IMR-90 (cell line): ENCODE measurements at regions not wholly inside any gene's neighbourhood (a gene's known extent, or its start where the extent isn't known, plus 50 kb on each side); places are given as distances from the start of the nearest gene placed in this dataset.

Source experiments
- ATAC-seq: fragments of 200-7000 bp; cut with Tn5 transposase; 2 replicates; pipeline ENCODE4 v1.9.1; 2020; ENCODE audit warnings: low read depth, mild to moderate bottlenecking, moderate library complexity
- BruUV-seq: library from RNA; stranded (reverse); fragments of 400-500 nt; replicated peaks from 2 replicates; lab custom pipeline; 2021; lab: Mats Ljungman, UMichigan
- CTCF ChIA-PET: fragments of 300-600 bp; formaldehyde crosslinking; extraction: SDS; loops from one replicate; lab custom pipeline; 2021; ENCODE audit warnings: antibody characterized with exemption; lab: Yijun Ruan, JAX
- POLR2A ChIA-PET: fragments of 300-600 bp; sonication (Branson Sonifier 250); formaldehyde crosslinking; loops from one replicate; lab custom pipeline; 2022; ENCODE audit warnings: antibody characterized with exemption; ENCODE audit not compliant: unreplicated experiment; lab: Charles Lee
- DNase-seq: peaks from one replicate; pipeline ENCODE4 v3.0.0; 2013
- H2AFZ ChIP-seq: replicated peaks from 2 replicates; pipeline ENCODE3; 2013; ENCODE audit warnings: low read length, mild to moderate bottlenecking; ENCODE audit not compliant: poor library complexity
- H2AK5ac ChIP-seq: 2 replicates; pipeline ENCODE4 v1.6.1; 2013; ENCODE audit warnings: low read depth, low read length, inconsistent platforms
- H2AK9ac ChIP-seq: replicated peaks from 2 replicates; pipeline ENCODE3; 2013; ENCODE audit warnings: mild to moderate bottlenecking, low read depth, low read length, moderate library complexity; ENCODE audit not compliant: poor library complexity
- H2BK120ac ChIP-seq: 2 replicates; pipeline ENCODE4 v1.6.1; 2013; ENCODE audit warnings: low read depth, low read length, inconsistent platforms
- H2BK15ac ChIP-seq: 3 replicates; pipeline ENCODE4 v1.6.1; 2013; ENCODE audit warnings: low read depth, low read length, inconsistent platforms
- H2BK20ac ChIP-seq: 2 replicates; pipeline ENCODE4 v1.6.1; 2013; ENCODE audit warnings: low read depth, mild to moderate bottlenecking, inconsistent platforms, low read length, moderate library complexity
- H2BK5ac ChIP-seq: 2 replicates; pipeline ENCODE4 v1.6.1; 2013; ENCODE audit warnings: mild to moderate bottlenecking, low read depth, low read length, inconsistent platforms; ENCODE audit not compliant: poor library complexity, severe bottlenecking
- H3K14ac ChIP-seq: replicated peaks from 2 replicates; pipeline ENCODE4 v1.6.1; 2013; ENCODE audit warnings: low read depth, low read length, inconsistent platforms
- H3K18ac ChIP-seq: 2 replicates; pipeline ENCODE4 v1.6.1; 2013; ENCODE audit warnings: low read depth, low read length, control low read depth
- H3K23ac ChIP-seq: 2 replicates; pipeline ENCODE4 v1.6.1; 2013; ENCODE audit warnings: low read depth, low read length, inconsistent platforms
- H3K27ac ChIP-seq: 2 replicates; pipeline ENCODE4 v1.5.1; 2013; ENCODE audit warnings: mild to moderate bottlenecking, control low read depth, low read length; ENCODE audit not compliant: insufficient read depth
- H3K27me3 ChIP-seq: 2 replicates; pipeline ENCODE4 v1.6.1; 2013; ENCODE audit warnings: low read length; ENCODE audit not compliant: control insufficient read depth, insufficient read depth
- H3K36me3 ChIP-seq: 2 replicates; pipeline ENCODE4 v1.6.1; 2013; ENCODE audit warnings: low read length, mixed read lengths; ENCODE audit not compliant: control insufficient read depth, insufficient read depth
- H3K4ac ChIP-seq: 2 replicates; pipeline ENCODE4 v1.6.1; 2013; ENCODE audit warnings: low read depth, low read length, inconsistent platforms
- H3K4me1 ChIP-seq: 2 replicates; pipeline ENCODE4 v1.6.1; 2013; ENCODE audit warnings: low read length, mixed read lengths; ENCODE audit not compliant: control insufficient read depth, insufficient read depth
- H3K4me2 ChIP-seq: 2 replicates; pipeline ENCODE4 v1.6.1; 2013; ENCODE audit warnings: low read depth, mild to moderate bottlenecking, control low read depth, low read length, moderate library complexity
- H3K4me3 ChIP-seq: 2 replicates; pipeline ENCODE4 v1.5.1; 2013; ENCODE audit warnings: low read depth, mild to moderate bottlenecking, control low read depth, low read length, moderate library complexity; ENCODE audit not compliant: insufficient read depth
- H3K56ac ChIP-seq: 2 replicates; pipeline ENCODE4 v1.6.1; 2013; ENCODE audit warnings: low read length, inconsistent platforms; ENCODE audit not compliant: insufficient read depth; ENCODE audit errors: extremely low read depth
- H3K79me1 ChIP-seq, 2 experiments: 2 replicates each; pipeline ENCODE4 v1.6.1; 2013; ENCODE audit warnings: low read length in 2 of 2, inconsistent platforms in 1 of 2, low read depth in 1 of 2
- H3K9ac ChIP-seq: 2 replicates; pipeline ENCODE4 v1.6.1; 2013; ENCODE audit warnings: low read depth, low read length, control low read depth
- H3K9me1 ChIP-seq: 2 replicates; pipeline ENCODE4 v1.6.1; 2013; ENCODE audit warnings: low read length, inconsistent platforms; ENCODE audit not compliant: insufficient read depth
- H3K9me3 ChIP-seq: 2 replicates; pipeline ENCODE4 v1.6.1; 2013; ENCODE audit warnings: low read length; ENCODE audit not compliant: control insufficient read depth, insufficient read depth
- H4K20me1 ChIP-seq: 2 replicates; pipeline ENCODE4 v1.6.1; 2013; ENCODE audit warnings: low read length, inconsistent platforms; ENCODE audit not compliant: insufficient read depth
- H4K5ac ChIP-seq: 2 replicates; pipeline ENCODE4 v1.6.1; 2013; ENCODE audit warnings: mild to moderate bottlenecking, low read depth, low read length, control low read depth
- H4K8ac ChIP-seq, 2 experiments: 2 replicates each; pipeline ENCODE4 v1.6.1; 2013; ENCODE audit warnings: low read depth in 2 of 2, low read length in 2 of 2, control low read depth in 1 of 2, inconsistent platforms in 1 of 2
- H4K91ac ChIP-seq: 2 replicates; pipeline ENCODE4 v1.6.1; 2013; ENCODE audit warnings: low read depth, low read length, inconsistent platforms; ENCODE audit not compliant: insufficient read depth
- RCOR1 ChIP-seq: IDR thresholded peaks from 2 replicates; pipeline ENCODE4 v1.6.1; 2012; ENCODE audit warnings: mild to moderate bottlenecking, low read length, improper control_type of control experiment; ENCODE audit not compliant: insufficient replicate concordance
- WGBS, 2 experiments: methylation state at CpG; one replicate each; pipeline versions ENCODE4 v1.1.5 to v1.1.7; 2013; ENCODE audit warnings: missing lambda C conversion rate in 2 of 2; ENCODE audit not compliant: insufficient read length in 1 of 2; ENCODE audit errors: extremely low coverage in 2 of 2; 5-methylcytosine and 5-hydroxymethylcytosine counted together
- dilution Hi-C: fragments of 300-500 bp; cut with HindIII; formaldehyde crosslinking; loops from one replicate; pipeline ENCODE4 v1.14.3; 2018; ENCODE audit warnings: low sequenced_read_pairs; ENCODE audit not compliant: unreplicated experiment
- in situ Hi-C: fragments of 300-500 bp; cut with MboI; formaldehyde crosslinking; loops from 3 replicates; pipeline ENCODE4 v1.14.3; 2019; ENCODE audit warnings: low sequenced_read_pairs, inconsistent platforms, mixed read lengths
- intact Hi-C: fragments of 100-400 bp; cut with micrococcal nuclease; formaldehyde crosslinking; loops from 2 replicates; pipeline ENCODE4 v1.10.0; 2022
- TF ChIP-seq, protein P1 (sequence below): fragments of 150-350 bp; IDR thresholded peaks from 2 replicates; pipeline ENCODE4 v1.6.1; 2017; ENCODE audit warnings: mild to moderate bottlenecking, antibody characterized with exemption, low read length, low read depth

DNA sequence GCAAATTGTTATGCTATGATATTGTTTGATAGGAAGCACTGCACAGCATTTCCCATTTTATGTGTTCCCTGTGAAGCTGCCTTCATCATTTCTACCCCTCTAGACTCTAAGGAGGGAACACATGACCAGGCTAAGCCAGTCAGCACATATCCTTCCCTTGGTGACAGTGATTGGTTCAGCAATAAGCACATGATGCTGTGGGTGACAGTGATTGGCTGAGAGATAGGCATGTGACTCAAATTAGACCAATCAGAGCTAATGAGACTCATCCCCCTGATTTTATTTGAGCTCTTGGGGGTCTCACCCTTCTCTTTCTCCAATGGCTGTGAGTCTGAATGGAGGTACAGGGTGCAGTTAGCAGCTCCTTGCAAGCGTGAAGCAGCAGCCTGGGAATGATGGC is 195.2 kb downstream of the NUAK1 start:
- no peak overlapping the region for H3K4me3 ChIP-seq
- H3K36me3 ChIP-seq, result no peaks in the 10 kb centered on the region
- H4K5ac ChIP-seq, result no peak overlapping the region
- no peak overlapping the region for H2AK9ac ChIP-seq
- no peak overlapping the region for H2BK20ac ChIP-seq
- H3K9ac ChIP-seq, result no peak overlapping the region
- CTCF ChIA-PET, result interaction anchor here (0.6 kb wide), 1 partner anchor 53 kb away, joined by 3 read pairs; no protein-coding TSS in a partner anchor
- H4K20me1 ChIP-seq, result no peaks in the 10 kb centered on the region
- intact Hi-C loops (no loop called here), dilution Hi-C loops (no loop called here), in situ Hi-C loops (no loop called here)
- no peak overlapping the region for H3K18ac ChIP-seq
- no peak overlapping the region for H2BK15ac ChIP-seq
- H3K27me3 ChIP-seq, result no peaks in the 10 kb centered on the region
- no peak overlapping the region for H3K14ac ChIP-seq
- no peak overlapping the region for H3K23ac ChIP-seq
- H3K4me2 ChIP-seq, result no peak overlapping the region
- no peaks in the 10 kb centered on the region for H3K9me1 ChIP-seq
- H3K4me1 ChIP-seq, result no peaks in the 10 kb centered on the region; the same call in none of the 2 replicates
- TF ChIP-seq, protein P1, sequence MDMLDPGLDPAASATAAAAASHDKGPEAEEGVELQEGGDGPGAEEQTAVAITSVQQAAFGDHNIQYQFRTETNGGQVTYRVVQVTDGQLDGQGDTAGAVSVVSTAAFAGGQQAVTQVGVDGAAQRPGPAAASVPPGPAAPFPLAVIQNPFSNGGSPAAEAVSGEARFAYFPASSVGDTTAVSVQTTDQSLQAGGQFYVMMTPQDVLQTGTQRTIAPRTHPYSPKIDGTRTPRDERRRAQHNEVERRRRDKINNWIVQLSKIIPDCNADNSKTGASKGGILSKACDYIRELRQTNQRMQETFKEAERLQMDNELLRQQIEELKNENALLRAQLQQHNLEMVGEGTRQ, result peak; percentile 83
- no peak for TF ChIP-seq RCOR1
- no TSS peak for BruUV-seq
- H4K8ac ChIP-seq, result no peak overlapping the region
- whole genome bisulfite sequencing, 2 experiments, result no CpG with 5 or more reads among the region's 1 CpG
- H2BK5ac ChIP-seq, result no peak overlapping the region
- DNase-seq, result no peak
- POLR2A ChIA-PET, result no interaction called here
- no peaks in the 10 kb centered on the region for H3K79me1 ChIP-seq
- no peak overlapping the region for H2AK5ac ChIP-seq
- H3K56ac ChIP-seq, result no peak overlapping the region
- no peak overlapping the region for H4K91ac ChIP-seq
- H3K9me3 ChIP-seq, result no peaks in the 10 kb centered on the region
- no peak overlapping the region for H3K27ac ChIP-seq
- H2AFZ ChIP-seq, result no peak overlapping the region
- ATAC-seq, result no peak
- H3K4ac ChIP-seq, result no peak overlapping the region
- no peak overlapping the region for H2BK120ac ChIP-seq
